Keratinocyte (primary cell): ENCODE measurements at regions not wholly inside any gene's neighbourhood (a gene's known extent, or its start where the extent isn't known, plus 50 kb on each side); places are given as distances from the start of the nearest gene placed in this dataset.

ENCODE experiments used
- DNase-seq: peaks from one replicate; pipeline ENCODE4 v3.0.0-alpha.2; 2011; ENCODE audit warnings: low read depth, missing footprints, low spot score
- FAIRE-seq: peaks from 2 replicates; lab custom pipeline; 2011; peaks lifted over from hg19 to GRCh38; lab: Jason Lieb, UNC
- H2AFZ ChIP-seq: 2 replicates; pipeline ENCODE4 v1.6.0; 2012; ENCODE audit warnings: low read length, control low read depth, inconsistent platforms; ENCODE audit not compliant: control insufficient read depth
- H3K27ac ChIP-seq: 2 replicates; pipeline ENCODE4 v1.5.1; 2011; ENCODE audit warnings: low read length; ENCODE audit not compliant: control insufficient read depth, insufficient read depth
- H3K27me3 ChIP-seq: 3 replicates; pipeline ENCODE4 v1.6.0; 2011; ENCODE audit warnings: low read length; ENCODE audit not compliant: control insufficient read depth, insufficient read depth; ENCODE audit errors: extremely low read depth
- H3K36me3 ChIP-seq, 2 experiments: 2 replicates in 1 of 2; 3 replicates in 1 of 2; pipeline ENCODE4 v1.5.1; 2011; ENCODE audit warnings: low read length in 2 of 2, mild to moderate bottlenecking in 1 of 2; ENCODE audit not compliant: control insufficient read depth in 2 of 2, insufficient read depth in 2 of 2; ENCODE audit errors: extremely low read depth in 1 of 2
- H3K4me1 ChIP-seq: 3 replicates; pipeline ENCODE4 v1.5.1; 2011; ENCODE audit warnings: low read length; ENCODE audit not compliant: control insufficient read depth, insufficient read depth; ENCODE audit errors: extremely low read depth
- H3K4me2 ChIP-seq: 3 replicates; pipeline ENCODE4 v1.6.0; 2011; ENCODE audit warnings: low read depth, low read length; ENCODE audit not compliant: control insufficient read depth, insufficient read depth; ENCODE audit errors: extremely low read depth
- H3K4me3 ChIP-seq, 3 experiments: fragments of 200-600 bp in 1 of 3; sonication (generic) in 1 of 3; 2 replicates in 2 of 3; 3 replicates in 1 of 3; pipeline ENCODE4 v1.5.1; 2011 to 2016; ENCODE audit warnings: low read length in 3 of 3, mild to moderate bottlenecking in 3 of 3, control low read depth in 2 of 3, inconsistent platforms in 1 of 3, low read depth in 1 of 3, mixed read lengths in 1 of 3, mixed run types in 1 of 3, moderate library complexity in 1 of 3; ENCODE audit not compliant: control insufficient read depth in 2 of 3, insufficient read depth in 2 of 3; ENCODE audit errors: extremely low read depth in 1 of 3
- H3K79me2 ChIP-seq: 2 replicates; pipeline ENCODE4 v1.6.0; 2012; ENCODE audit warnings: low read length; ENCODE audit not compliant: control insufficient read depth, insufficient read depth
- H3K9ac ChIP-seq: 3 replicates; pipeline ENCODE4 v1.6.0; 2011; ENCODE audit warnings: low read length; ENCODE audit not compliant: control insufficient read depth, insufficient read depth; ENCODE audit errors: extremely low read depth
- H3K9me1 ChIP-seq: 3 replicates; pipeline ENCODE4 v1.6.0; 2011; ENCODE audit warnings: low read length; ENCODE audit not compliant: control insufficient read depth, insufficient read depth; ENCODE audit errors: extremely low read depth
- H3K9me3 ChIP-seq: 2 replicates; pipeline ENCODE4 v1.5.1; 2012; ENCODE audit warnings: low read depth, low read length; ENCODE audit not compliant: control insufficient read depth
- H4K20me1 ChIP-seq: 3 replicates; pipeline ENCODE4 v1.6.0; 2011; ENCODE audit warnings: low read length; ENCODE audit not compliant: control insufficient read depth, insufficient read depth; ENCODE audit errors: extremely low read depth
- EZH2 ChIP-seq: IDR thresholded peaks from one replicate; pipeline ENCODE4 v1.6.1; 2012; ENCODE audit warnings: inconsistent platforms, mild to moderate bottlenecking, low read length, moderate library complexity
- dilution Hi-C: fragments of 300-500 bp; cut with MboI; formaldehyde crosslinking; loops from one replicate; pipeline ENCODE4 v1.7.0; 2020; ENCODE audit warnings: low sequenced_read_pairs; ENCODE audit not compliant: extremely low pct_ligation_motif_present
- TF ChIP-seq, protein P1 (sequence below), 3 experiments: IDR thresholded peaks in 1 of 3; conservative IDR thresholded peaks in 1 of 3; optimal IDR thresholded peaks in 1 of 3; 2 replicates in 2 of 3; 3 replicates in 1 of 3; pipeline versions ENCODE3 to v1.5.1; 2011; ENCODE audit warnings: low read length in 3 of 3, mild to moderate bottlenecking in 3 of 3, moderate library complexity in 2 of 3, control low read depth in 1 of 3, inconsistent platforms in 1 of 3; ENCODE audit not compliant: insufficient read depth in 2 of 3; ENCODE audit errors: extremely low read depth in 1 of 3

GRCh38 chr11:13220148-13220547 lies 57.4 kb upstream of the BMAL1 start:
- Histone ChIP-seq H3K9me1 (no peaks in the 10 kb centered on the region), H3K4me2 (no peak overlapping the region), H4K20me1 (no peaks in the 10 kb centered on the region), H3K79me2 (no peaks in the 10 kb centered on the region), H3K36me3 (no peaks in the 10 kb centered on the region), H3K9ac (no peak overlapping the region), H3K4me1 (peaks cover 52% of the 10 kb centered on the region), H3K4me3 (no peak overlapping the region), H2AFZ (no peak overlapping the region), H3K27ac (no peak overlapping the region), H3K9me3 (no peaks in the 10 kb centered on the region), H3K27me3 (no peaks in the 10 kb centered on the region)
- dilution Hi-C loops, result no loop called here
- TF ChIP-seq, protein P1, sequence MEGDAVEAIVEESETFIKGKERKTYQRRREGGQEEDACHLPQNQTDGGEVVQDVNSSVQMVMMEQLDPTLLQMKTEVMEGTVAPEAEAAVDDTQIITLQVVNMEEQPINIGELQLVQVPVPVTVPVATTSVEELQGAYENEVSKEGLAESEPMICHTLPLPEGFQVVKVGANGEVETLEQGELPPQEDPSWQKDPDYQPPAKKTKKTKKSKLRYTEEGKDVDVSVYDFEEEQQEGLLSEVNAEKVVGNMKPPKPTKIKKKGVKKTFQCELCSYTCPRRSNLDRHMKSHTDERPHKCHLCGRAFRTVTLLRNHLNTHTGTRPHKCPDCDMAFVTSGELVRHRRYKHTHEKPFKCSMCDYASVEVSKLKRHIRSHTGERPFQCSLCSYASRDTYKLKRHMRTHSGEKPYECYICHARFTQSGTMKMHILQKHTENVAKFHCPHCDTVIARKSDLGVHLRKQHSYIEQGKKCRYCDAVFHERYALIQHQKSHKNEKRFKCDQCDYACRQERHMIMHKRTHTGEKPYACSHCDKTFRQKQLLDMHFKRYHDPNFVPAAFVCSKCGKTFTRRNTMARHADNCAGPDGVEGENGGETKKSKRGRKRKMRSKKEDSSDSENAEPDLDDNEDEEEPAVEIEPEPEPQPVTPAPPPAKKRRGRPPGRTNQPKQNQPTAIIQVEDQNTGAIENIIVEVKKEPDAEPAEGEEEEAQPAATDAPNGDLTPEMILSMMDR (optimal IDR thresholded peaks at IDR 0.05 in 1 of 3, IDR thresholded peaks at IDR 0.05 in 1 of 3, conservative IDR thresholded peaks at IDR 0.05 in 1 of 3; ENCODE audit: extremely low read depth in 1 of 3, insufficient read depth in 2 of 3, low read length in 3 of 3), result no peak
- no peak for TF ChIP-seq EZH2
- no peak for FAIRE-seq
- DNase-seq, result no peak

DNA sequence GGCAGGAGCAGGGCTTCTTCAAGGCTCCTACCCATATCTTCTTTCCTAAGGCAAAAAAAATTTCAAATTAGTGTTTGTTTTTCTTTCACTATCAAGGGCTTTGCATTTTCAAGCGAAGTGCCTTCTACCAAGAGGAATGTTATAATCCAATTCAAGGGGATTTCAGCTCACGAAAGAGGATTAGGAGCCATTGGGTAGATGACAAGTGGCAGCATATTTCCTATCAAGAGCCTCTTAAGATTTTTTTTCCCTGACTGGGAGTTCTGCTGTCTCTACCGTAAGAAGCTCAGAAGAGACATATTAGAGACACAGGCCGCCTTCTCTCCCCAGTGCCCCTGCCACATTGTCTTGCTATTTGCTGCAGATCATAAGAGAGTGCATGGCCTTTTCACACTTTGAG lies 55.9 kb upstream of the BMAL1 start:
- H3K4me3 ChIP-seq, result no peak overlapping the region
- H2AFZ ChIP-seq, result no peak overlapping the region
- TF ChIP-seq, protein P1 (optimal IDR thresholded peaks at IDR 0.05 in 1 of 3, IDR thresholded peaks at IDR 0.05 in 1 of 3, conservative IDR thresholded peaks at IDR 0.05 in 1 of 3; ENCODE audit: extremely low read depth in 1 of 3, insufficient read depth in 2 of 3, low read length in 3 of 3), result no peak
- no peak for TF ChIP-seq EZH2
- DNase-seq, result no peak
- no peaks in the 10 kb centered on the region for H3K79me2 ChIP-seq
- H3K36me3 ChIP-seq, result no peaks in the 10 kb centered on the region
- no peak overlapping the region for H3K27ac ChIP-seq
- no peak overlapping the region for H3K4me2 ChIP-seq
- H3K9ac ChIP-seq, result no peak overlapping the region
- no peaks in the 10 kb centered on the region for H3K9me1 ChIP-seq
- H3K9me3 ChIP-seq, result no peaks in the 10 kb centered on the region
- H3K4me1 ChIP-seq, result peaks cover 42% of the 10 kb centered on the region
- H3K27me3 ChIP-seq, result no peaks in the 10 kb centered on the region
- FAIRE-seq, result no peak
- dilution Hi-C loops, result no loop called here
- H4K20me1 ChIP-seq, result no peaks in the 10 kb centered on the region
